ENCODE measurements at regions not wholly inside any gene's neighbourhood (a gene's known extent, or its start where the extent isn't known, plus 50 kb on each side); places are given as distances from the start of the nearest gene placed in this dataset.

DNA sequence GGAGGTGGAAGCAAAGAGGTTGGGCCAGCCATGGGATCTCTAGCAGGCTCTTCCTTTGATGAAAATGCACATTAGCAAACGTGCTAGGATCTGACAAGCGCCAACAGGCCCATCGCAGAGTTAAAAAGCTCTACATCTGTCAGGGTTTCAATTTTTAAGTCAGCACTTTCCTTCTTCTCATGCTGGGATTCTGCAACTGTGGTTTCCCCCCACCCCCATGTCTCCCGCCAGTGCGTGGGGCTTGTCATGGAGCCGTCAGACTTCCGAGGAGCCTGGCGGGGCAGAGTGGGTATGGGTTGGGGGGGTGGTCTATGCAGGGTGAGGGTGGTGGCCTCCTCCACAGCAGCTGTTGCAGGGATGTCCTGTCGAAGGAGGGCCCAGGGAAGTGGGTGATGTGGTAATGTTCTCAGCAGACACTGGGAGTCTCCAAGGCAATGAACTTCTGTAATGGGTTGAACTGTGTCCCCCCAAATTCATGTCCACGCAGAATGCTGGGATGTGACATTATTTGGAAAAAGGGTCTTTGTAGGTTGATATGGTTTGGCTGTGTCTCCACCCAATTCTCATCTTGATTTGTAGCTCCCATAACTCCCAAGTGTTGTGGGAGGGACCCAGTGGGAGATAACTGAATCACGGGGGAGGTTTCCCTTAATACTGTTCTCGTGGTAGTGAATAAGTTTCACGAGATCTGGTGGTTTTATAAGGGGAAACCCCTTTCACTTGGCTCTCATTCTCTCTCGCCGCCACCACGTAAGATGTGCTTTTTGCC is 115.2 kb upstream of the MAP1LC3B2 start:
- TF ChIP-seq, protein P1, sequence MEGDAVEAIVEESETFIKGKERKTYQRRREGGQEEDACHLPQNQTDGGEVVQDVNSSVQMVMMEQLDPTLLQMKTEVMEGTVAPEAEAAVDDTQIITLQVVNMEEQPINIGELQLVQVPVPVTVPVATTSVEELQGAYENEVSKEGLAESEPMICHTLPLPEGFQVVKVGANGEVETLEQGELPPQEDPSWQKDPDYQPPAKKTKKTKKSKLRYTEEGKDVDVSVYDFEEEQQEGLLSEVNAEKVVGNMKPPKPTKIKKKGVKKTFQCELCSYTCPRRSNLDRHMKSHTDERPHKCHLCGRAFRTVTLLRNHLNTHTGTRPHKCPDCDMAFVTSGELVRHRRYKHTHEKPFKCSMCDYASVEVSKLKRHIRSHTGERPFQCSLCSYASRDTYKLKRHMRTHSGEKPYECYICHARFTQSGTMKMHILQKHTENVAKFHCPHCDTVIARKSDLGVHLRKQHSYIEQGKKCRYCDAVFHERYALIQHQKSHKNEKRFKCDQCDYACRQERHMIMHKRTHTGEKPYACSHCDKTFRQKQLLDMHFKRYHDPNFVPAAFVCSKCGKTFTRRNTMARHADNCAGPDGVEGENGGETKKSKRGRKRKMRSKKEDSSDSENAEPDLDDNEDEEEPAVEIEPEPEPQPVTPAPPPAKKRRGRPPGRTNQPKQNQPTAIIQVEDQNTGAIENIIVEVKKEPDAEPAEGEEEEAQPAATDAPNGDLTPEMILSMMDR (IDR thresholded peaks at IDR 0.05): no peak
- TF ChIP-seq, protein P2, sequence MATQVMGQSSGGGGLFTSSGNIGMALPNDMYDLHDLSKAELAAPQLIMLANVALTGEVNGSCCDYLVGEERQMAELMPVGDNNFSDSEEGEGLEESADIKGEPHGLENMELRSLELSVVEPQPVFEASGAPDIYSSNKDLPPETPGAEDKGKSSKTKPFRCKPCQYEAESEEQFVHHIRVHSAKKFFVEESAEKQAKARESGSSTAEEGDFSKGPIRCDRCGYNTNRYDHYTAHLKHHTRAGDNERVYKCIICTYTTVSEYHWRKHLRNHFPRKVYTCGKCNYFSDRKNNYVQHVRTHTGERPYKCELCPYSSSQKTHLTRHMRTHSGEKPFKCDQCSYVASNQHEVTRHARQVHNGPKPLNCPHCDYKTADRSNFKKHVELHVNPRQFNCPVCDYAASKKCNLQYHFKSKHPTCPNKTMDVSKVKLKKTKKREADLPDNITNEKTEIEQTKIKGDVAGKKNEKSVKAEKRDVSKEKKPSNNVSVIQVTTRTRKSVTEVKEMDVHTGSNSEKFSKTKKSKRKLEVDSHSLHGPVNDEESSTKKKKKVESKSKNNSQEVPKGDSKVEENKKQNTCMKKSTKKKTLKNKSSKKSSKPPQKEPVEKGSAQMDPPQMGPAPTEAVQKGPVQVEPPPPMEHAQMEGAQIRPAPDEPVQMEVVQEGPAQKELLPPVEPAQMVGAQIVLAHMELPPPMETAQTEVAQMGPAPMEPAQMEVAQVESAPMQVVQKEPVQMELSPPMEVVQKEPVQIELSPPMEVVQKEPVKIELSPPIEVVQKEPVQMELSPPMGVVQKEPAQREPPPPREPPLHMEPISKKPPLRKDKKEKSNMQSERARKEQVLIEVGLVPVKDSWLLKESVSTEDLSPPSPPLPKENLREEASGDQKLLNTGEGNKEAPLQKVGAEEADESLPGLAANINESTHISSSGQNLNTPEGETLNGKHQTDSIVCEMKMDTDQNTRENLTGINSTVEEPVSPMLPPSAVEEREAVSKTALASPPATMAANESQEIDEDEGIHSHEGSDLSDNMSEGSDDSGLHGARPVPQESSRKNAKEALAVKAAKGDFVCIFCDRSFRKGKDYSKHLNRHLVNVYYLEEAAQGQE (IDR thresholded peaks at IDR 0.05; ENCODE audit: insufficient read depth in 1 of 2, low read depth in 2 of 2, low read length in 1 of 2): no peak
- no peak for TF ChIP-seq POLR2AphosphoS5 (IDR thresholded peaks at IDR 0.05; ENCODE audit: low read depth, low read length)

Measured in Panc1 (cell line).